B cell (primary cell): ENCODE measurements at regions not wholly inside any gene's neighbourhood (a gene's known extent, or its start where the extent isn't known, plus 50 kb on each side); places are given as distances from the start of the nearest gene placed in this dataset.

Source experiments
- ATAC-seq: fragments of 200-7000 bp; cut with Tn5 transposase; one replicate; pipeline ENCODE4 v1.10.0; 2021; ENCODE audit warnings: low read depth, mild to moderate bottlenecking, moderate number of reproducible peaks, moderate library complexity
- CTCF ChIA-PET: fragments of 350-600 bp; sonication (Branson Sonifier 250); formaldehyde crosslinking; loops from one replicate; lab custom pipeline; 2021; ENCODE audit warnings: antibody characterized with exemption, inconsistent platforms; lab: Charles Lee
- POLR2A ChIA-PET: fragments of 350-600 bp; sonication (Branson Sonifier 250); formaldehyde crosslinking; loops from one replicate; lab custom pipeline; 2021; ENCODE audit warnings: antibody characterized with exemption; lab: Charles Lee
- DNase-seq: peaks from one replicate; pipeline ENCODE4 v3.0.0; 2013
- H2AFZ ChIP-seq: 2 replicates; pipeline ENCODE4 v1.6.1; 2012; ENCODE audit warnings: mild to moderate bottlenecking, low read depth, low read length; ENCODE audit not compliant: insufficient read depth, poor library complexity, severe bottlenecking
- H3K27ac ChIP-seq, 2 donors: 1 replicate in 1 of 2; 2 replicates in 1 of 2; pipeline ENCODE4 v1.5.1; 2012 to 2013; ENCODE audit warnings: low read length in 2 of 2, mild to moderate bottlenecking in 2 of 2, moderate library complexity in 1 of 2
- H3K27me3 ChIP-seq, 4 experiments: fragments of 200-600 bp in 1 of 4; sonication (generic) in 1 of 4; replicated peaks in 1 of 4; 1 replicate in 2 of 4; 2 replicates in 2 of 4; pipeline versions ENCODE4 v1.6.1 to v1.7.0; 2013 to 2016; ENCODE audit warnings: low read length in 3 of 4, mild to moderate bottlenecking in 2 of 4, mixed read lengths in 1 of 4, moderate library complexity in 1 of 4; ENCODE audit not compliant: insufficient read depth in 4 of 4, control insufficient read depth in 3 of 4; ENCODE audit errors: control extremely low read depth in 1 of 4
- H3K36me3 ChIP-seq, 2 experiments: replicated peaks in 1 of 2; 1 replicate in 1 of 2; 2 replicates in 1 of 2; pipeline versions ENCODE4 v1.6.1 to v1.7.1; 2013; ENCODE audit warnings: low read length in 1 of 2; ENCODE audit not compliant: insufficient read depth in 2 of 2, control insufficient read depth in 1 of 2; ENCODE audit errors: control extremely low read depth in 1 of 2, extremely low read depth in 1 of 2
- H3K4me1 ChIP-seq, 2 donors: fragments of 200-600 bp in 1 of 2; sonication (generic) in 1 of 2; 1 replicate in 1 of 2; 2 replicates in 1 of 2; pipeline versions ENCODE4 v1.5.1 to v1.6.1; 2013 to 2017; ENCODE audit warnings: low read length in 2 of 2; ENCODE audit not compliant: control insufficient read depth in 2 of 2, insufficient read depth in 2 of 2
- H3K4me2 ChIP-seq: replicated peaks from 2 replicates; pipeline ENCODE3; 2012; ENCODE audit warnings: mild to moderate bottlenecking, low read depth, low read length; ENCODE audit not compliant: poor library complexity, severe bottlenecking
- H3K4me3 ChIP-seq, 5 experiments: fragments of 200-600 bp in 1 of 5; sonication (generic) in 1 of 5; 1 replicate in 3 of 5; 2 replicates in 2 of 5; pipeline versions ENCODE4 v1.5.1 to v1.7.0; 2011 to 2016; ENCODE audit warnings: low read length in 4 of 5, mild to moderate bottlenecking in 4 of 5, low read depth in 2 of 5, control low read depth in 1 of 5, moderate library complexity in 1 of 5; ENCODE audit not compliant: insufficient read depth in 1 of 5; ENCODE audit errors: control extremely low read depth in 1 of 5, extremely low read depth in 1 of 5
- H3K79me2 ChIP-seq: fragments of 200-600 bp; sonication (generic); one replicate; pipeline ENCODE4 v1.6.0; 2016; ENCODE audit warnings: low read length; ENCODE audit not compliant: control insufficient read depth, insufficient read depth
- H3K9ac ChIP-seq: fragments of 200-600 bp; sonication (generic); 2 replicates; pipeline ENCODE4 v1.6.1; 2017; ENCODE audit warnings: mild to moderate bottlenecking, low read length, moderate library complexity
- H3K9me3 ChIP-seq, 3 donors: one replicate each; pipeline versions ENCODE4 v1.6.1 to v1.7.1; 2013; ENCODE audit warnings: low read length in 2 of 3; ENCODE audit not compliant: control insufficient read depth in 2 of 3, insufficient read depth in 1 of 3; ENCODE audit errors: control extremely low read depth in 1 of 3
- H4K20me1 ChIP-seq: 2 replicates; pipeline ENCODE4 v1.6.0; 2012; ENCODE audit warnings: mild to moderate bottlenecking, low read length; ENCODE audit not compliant: insufficient read depth, control insufficient read depth, poor library complexity, severe bottlenecking
- H3K27ac Mint-ChIP-seq: one replicate; pipeline ENCODE4 v1.8.0; 2021; ENCODE audit warnings: mixed read lengths
- H3K27me3 Mint-ChIP-seq: one replicate; pipeline ENCODE4 v1.8.0; 2021; ENCODE audit warnings: mixed read lengths
- H3K4me1 Mint-ChIP-seq: one replicate; pipeline ENCODE4 v1.8.0; 2021; ENCODE audit warnings: mixed read lengths
- H3K4me3 Mint-ChIP-seq: one replicate; pipeline ENCODE4 v1.8.0; 2021; ENCODE audit warnings: mixed read lengths
- H3K9me3 Mint-ChIP-seq: one replicate; pipeline ENCODE4 v1.8.0; 2022; ENCODE audit warnings: mixed read lengths; ENCODE audit not compliant: insufficient read depth
- EZH2 ChIP-seq: IDR thresholded peaks from 2 replicates; pipeline ENCODE4 v1.6.1; 2012; ENCODE audit warnings: borderline replicate concordance, low read depth, mild to moderate bottlenecking, moderate library complexity, low read length; ENCODE audit not compliant: insufficient read depth, poor library complexity, severe bottlenecking
- WGBS: methylation state at CpG from one replicate; pipeline ENCODE4 v1.1.5; 2013; ENCODE audit warnings: missing lambda C conversion rate; ENCODE audit not compliant: insufficient coverage; 5-methylcytosine and 5-hydroxymethylcytosine counted together
- intact Hi-C: fragments of 100-400 bp; cut with micrococcal nuclease; formaldehyde crosslinking; loops from one replicate; pipeline ENCODE4 v1.10.0; 2022
- TF ChIP-seq, protein P1 (sequence below): fragments of 200-600 bp; IDR thresholded peaks from one replicate; pipeline ENCODE4 v1.8.0; 2022; ENCODE audit warnings: antibody characterized with exemption, mild to moderate bottlenecking

DNA sequence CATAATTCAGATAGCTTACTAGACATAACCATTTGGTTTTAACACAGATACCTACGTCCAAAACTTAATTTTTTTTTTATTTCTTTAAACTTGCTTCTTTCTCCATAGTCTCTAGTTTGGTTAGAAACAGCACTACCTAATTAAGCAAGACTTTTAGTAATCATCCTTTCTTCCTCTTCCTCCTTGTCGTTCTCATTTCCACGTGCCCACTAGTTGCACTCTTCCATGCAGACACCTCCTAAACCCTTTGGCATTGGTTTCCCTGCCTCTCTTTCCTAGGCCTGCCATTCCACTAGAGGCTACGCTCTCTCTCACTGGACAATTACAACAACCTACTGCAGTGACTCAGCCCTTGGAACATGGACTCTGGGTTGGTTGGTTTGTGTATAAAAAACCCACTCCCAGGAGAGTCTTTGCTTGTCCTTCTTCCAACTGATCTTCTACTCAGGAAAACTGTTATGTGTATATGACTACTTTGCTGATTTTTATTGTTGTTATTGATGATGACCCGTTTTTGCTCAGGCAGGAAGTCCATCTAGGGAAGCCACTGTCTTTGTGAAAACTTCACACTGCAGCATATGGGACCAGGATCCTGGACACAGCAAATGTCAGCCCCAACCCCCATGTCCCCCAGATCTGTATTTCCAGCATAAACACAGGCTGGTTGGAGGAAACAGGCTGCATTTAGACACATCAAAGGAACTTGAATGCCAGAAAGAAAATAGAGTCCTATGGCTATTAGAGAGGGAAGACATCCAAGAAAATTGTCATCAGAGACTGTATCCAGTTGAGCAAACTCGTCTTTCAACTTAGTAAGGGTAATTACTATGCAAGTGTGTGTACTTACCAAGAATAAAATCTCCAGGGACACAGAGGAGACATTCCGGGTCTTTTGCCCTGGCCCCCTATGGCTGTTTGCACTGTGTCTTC is 503.2 kb downstream of the GADD45G start:
- Histone ChIP-seq H3K36me3 (no peaks in the 10 kb centered on the region), H2AFZ (no peak overlapping the region), H3K9ac (no peak overlapping the region), H3K4me3 (no peak overlapping the region), H4K20me1 (no peaks in the 10 kb centered on the region), H3K4me2 (no peak overlapping the region), H3K27me3 (peaks cover 0 to 3% (median 0%) of the 10 kb centered on the region in 4 experiments), H3K27ac (no peak overlapping the region), H3K9me3 (peaks cover 0 to 8% (median 6%) of the 10 kb centered on the region in 3 donors), H3K4me1 (no peaks in the 10 kb centered on the region), H3K79me2 (no peaks in the 10 kb centered on the region)
- intact Hi-C loops: no loop called here
- WGBS: 77% methylated on average over 4 of the region's 7 CpGs
- no peak for TF ChIP-seq EZH2
- TF ChIP-seq, protein P1, sequence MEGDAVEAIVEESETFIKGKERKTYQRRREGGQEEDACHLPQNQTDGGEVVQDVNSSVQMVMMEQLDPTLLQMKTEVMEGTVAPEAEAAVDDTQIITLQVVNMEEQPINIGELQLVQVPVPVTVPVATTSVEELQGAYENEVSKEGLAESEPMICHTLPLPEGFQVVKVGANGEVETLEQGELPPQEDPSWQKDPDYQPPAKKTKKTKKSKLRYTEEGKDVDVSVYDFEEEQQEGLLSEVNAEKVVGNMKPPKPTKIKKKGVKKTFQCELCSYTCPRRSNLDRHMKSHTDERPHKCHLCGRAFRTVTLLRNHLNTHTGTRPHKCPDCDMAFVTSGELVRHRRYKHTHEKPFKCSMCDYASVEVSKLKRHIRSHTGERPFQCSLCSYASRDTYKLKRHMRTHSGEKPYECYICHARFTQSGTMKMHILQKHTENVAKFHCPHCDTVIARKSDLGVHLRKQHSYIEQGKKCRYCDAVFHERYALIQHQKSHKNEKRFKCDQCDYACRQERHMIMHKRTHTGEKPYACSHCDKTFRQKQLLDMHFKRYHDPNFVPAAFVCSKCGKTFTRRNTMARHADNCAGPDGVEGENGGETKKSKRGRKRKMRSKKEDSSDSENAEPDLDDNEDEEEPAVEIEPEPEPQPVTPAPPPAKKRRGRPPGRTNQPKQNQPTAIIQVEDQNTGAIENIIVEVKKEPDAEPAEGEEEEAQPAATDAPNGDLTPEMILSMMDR: no peak
- peaks cover 9% of the 10 kb centered on the region for H3K27me3 Mint-ChIP-seq
- ChIA-PET CTCF (interaction anchor here (1.0 to 3.9 kb wide), 3 partner anchors 10 to 510 kb away, joined by 3 to 43 read pairs (median 14); no protein-coding TSS in a partner anchor), POLR2A (no interaction called here)
- H3K27ac Mint-ChIP-seq: no peak overlapping the region
- no peaks in the 10 kb centered on the region for H3K4me1 Mint-ChIP-seq
- DNase-seq (no peak), ATAC-seq (no peak)
- no peak overlapping the region for H3K4me3 Mint-ChIP-seq
- peaks cover 10% of the 10 kb centered on the region for H3K9me3 Mint-ChIP-seq

DNA sequence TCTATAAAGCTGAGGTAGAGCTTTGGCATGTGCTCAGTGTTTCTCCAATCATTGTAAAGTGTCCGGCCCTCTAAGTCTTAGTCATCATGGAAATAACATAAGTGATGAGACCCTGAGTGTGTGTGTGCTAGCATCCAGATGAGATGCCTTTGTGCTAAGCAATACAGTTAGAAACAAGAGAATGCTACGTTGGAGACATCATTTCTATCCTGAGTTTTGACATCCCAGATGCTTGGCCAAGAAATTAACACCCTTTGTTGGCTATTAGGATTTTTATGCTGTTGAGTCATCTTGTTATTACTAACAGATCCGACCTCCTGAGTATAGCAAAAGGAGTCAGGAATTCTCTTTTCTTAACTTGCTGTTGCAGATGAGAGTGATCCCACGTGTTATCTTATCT is 508.0 kb downstream of the GADD45G start:
- Histone ChIP-seq H3K4me3 (no peak overlapping the region), H3K27me3 (peaks cover 0 to 7% (median 0%) of the 10 kb centered on the region in 4 experiments), H3K27ac (no peak overlapping the region), H3K4me2 (no peak overlapping the region), H2AFZ (no peak overlapping the region), H3K4me1 (no peaks in the 10 kb centered on the region), H4K20me1 (no peaks in the 10 kb centered on the region), H3K9ac (no peak overlapping the region), H3K79me2 (no peaks in the 10 kb centered on the region), H3K36me3 (no peaks in the 10 kb centered on the region), H3K9me3 (peaks cover 0 to 8% (median 6%) of the 10 kb centered on the region in 3 donors)
- intact Hi-C loops: no loop called here
- Mint-ChIP-seq H3K9me3 (peaks cover 10% of the 10 kb centered on the region), H3K27ac (no peak overlapping the region), H3K4me3 (no peak overlapping the region), H3K27me3 (peaks cover 32% of the 10 kb centered on the region), H3K4me1 (no peaks in the 10 kb centered on the region)
- TF ChIP-seq, protein P1: no peak
- POLR2A ChIA-PET: no interaction called here
- DNase-seq (no peak), ATAC-seq (no peak)
- CTCF ChIA-PET: interaction anchor here (1.3 to 2.0 kb wide), 2 partner anchors 8 to 511 kb away, joined by 4 to 5 read pairs; no protein-coding TSS in a partner anchor
- WGBS: 75% methylated on average over 1 of the region's 4 CpGs
